ENCODE measurements at regions not wholly inside any gene's neighbourhood (a gene's known extent, or its start where the extent isn't known, plus 50 kb on each side); places are given as distances from the start of the nearest gene placed in this dataset.

DNA sequence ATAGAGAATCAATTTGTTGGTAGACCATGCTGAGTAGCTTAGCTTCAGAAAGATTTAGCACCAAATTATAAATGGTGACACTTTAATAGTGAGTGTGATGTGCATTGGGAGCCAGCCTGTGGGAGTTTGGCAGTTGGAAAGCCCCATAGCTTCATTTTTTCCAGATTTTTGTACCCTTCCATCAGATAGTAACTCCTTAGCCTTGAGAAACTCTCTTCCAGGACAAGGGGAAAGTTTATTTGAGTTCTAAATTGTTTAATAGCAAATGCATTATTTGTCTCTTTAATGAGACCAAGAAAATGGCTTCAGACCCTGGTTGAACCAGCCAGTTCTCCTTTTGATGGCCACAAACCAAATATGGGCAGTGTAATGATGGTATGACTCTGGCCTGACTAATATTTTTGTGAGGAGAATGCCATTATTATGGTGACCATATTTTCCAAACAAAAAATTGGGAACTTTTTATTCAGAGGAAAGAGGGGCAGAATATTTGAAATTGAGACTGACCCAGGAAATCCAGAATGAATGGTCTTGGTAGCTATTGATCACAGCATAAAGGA is 49.8 kb downstream of the PLCE1 start:
- DNase-seq (ENCODE audit: low read depth) = no peak

GRCh38 chr10:94046098-94046497 is 52.4 kb downstream of the PLCE1 start:
- no peak for DNase-seq (ENCODE audit: low read depth)

DNA sequence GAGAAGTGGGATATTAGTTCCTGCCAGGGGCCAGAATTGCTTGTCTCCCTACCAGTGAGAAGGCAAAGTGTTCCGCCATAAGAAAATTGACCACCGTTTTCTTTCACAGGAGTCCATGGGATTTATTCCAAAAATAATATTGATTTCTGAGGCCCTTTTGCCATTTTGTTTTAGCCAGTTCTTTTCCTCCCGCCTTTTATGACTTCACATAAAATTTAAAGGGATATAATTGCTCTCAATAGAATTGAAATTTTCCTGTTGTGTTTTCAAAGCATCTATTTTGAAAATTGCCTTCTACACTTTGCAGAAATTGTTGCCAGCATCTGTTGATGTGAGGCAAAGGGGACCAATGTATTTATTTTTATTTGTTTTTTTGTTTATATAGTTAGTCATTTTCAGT is 53.6 kb downstream of the PLCE1 start:
- DNase-seq (ENCODE audit: low read depth) = no peak

DNA sequence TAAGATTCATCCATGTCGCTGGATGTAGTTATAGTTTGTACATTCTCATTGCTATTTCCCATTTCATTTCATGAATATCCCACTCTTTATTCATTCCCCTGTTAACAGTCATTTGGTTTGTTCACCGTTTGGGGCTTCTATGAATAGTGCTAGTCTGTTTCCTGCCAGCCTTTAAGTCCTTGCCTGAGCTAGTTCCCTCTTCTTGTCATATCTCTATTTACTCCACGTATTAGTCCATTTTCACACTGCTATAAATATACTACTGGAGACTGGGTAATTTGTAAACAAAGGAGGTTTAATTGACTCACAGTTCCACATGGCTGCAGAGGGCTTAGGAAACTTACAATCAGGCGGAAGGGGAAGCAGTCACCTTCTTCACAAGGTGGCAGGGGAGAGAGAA is 56.2 kb downstream of the PLCE1 start:
- no peak for DNase-seq (ENCODE audit: low read depth)

DNA sequence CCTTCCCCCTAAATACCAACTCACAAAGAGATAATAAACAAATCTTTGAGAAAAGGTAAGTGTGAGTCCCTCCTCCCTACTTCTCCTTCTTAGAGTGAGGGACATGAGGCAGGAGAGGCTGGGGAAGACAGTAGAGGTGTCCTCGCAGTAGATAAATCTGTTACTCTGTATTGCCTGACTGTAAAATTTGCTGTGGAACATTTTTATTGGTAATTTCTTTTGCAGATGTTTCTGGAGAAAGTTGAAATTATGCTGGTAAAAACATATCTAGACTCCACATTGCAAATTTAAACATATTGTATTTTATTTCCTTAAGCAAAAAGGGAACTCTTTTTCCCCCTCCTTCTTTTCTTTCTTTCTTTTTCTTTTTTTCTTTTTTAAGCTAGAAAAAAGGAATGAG is 58.5 kb downstream of the PLCE1 start:
- no peak for DNase-seq (ENCODE audit: low read depth)

- DNase-seq (ENCODE audit: low read depth) = no peak
Measured at GRCh38 chr10:94052866-94053791, 59.4 kb downstream of the PLCE1 start.

DNA sequence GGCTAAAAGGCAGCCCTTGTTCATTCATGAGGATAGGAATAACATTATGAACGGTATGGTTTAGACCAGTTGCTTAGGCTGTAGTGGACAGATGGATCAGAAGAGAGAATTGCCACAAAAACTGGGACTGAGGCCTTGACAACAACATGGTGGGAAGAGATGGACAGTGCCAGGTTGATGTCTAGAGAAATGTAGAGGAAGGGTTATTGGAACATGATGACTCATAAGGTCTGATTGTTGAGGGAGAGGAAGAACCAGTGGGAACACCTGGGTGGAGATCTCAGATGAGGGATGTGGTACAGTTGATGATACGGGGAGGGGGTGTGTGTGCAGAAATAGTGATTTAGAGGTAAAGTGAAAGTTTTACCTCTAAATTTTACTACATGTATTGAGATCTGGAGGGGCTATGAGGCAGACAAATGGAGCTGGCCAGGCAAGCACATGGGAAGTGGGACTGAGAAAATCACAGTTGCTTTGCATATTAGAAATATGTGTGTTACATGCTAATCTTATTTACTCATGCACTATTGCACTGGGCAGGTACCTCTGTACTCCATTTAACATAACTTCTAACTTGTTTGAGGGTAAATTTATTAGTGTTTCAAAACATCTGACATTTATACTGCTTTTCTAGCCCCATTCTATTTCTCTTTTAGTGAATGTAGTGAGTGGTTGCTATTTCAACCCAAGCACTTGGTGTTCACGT is 65.6 kb downstream of the PLCE1 start:
- DNase-seq (ENCODE audit: low read depth) = no peak

DNA sequence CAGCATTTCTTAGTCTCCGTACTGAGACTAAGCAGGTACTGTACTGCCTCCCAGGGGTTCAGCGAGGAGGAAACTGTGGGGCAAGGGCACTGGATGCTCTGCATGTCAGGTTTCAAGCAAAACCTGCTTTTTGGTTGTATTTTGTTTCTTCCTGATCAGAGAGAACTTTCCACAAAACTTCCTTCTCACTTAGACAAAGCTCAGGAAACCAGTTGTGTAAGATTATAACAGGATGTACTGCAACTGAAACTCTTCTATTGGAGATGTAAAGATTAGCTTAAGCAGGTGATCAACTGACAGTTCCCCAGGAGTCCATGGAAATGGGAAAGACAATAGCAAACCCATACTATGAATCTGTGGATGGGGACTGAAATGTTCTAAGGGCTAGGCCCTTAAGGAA is 67.3 kb downstream of the PLCE1 start:
- no peak for DNase-seq (ENCODE audit: low read depth)

DNA sequence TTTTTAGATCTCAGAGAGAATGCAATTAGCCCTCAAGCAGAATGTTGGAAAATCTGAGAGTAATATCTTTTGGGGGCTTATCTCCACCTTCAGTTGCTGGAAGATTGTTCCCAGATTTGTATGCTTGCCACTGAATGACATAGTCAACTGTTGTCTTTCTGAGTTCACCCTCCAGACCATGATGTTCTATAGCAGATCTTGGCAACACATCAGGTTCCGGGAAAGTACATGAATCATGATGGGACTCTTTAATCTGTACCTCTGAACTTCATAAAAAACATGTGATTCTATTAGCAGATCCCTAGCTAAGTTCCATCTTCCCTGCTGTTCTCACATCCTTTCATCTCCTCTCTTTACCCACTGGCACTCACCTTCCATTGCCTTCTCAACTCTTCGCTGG is 68.9 kb downstream of the PLCE1 start:
- DNase-seq (ENCODE audit: low read depth) = no peak

- no peak for DNase-seq (ENCODE audit: low read depth)
Measured at GRCh38 chr10:94065362-94065761, 71.6 kb downstream of the PLCE1 start.

GRCh38 chr10:94065787-94066186 is 72.1 kb downstream of the PLCE1 start:
- no peak for DNase-seq (ENCODE audit: low read depth)

- DNase-seq (ENCODE audit: low read depth) = no peak
Measured at GRCh38 chr10:94066411-94066810, 72.7 kb downstream of the PLCE1 start.

DNA sequence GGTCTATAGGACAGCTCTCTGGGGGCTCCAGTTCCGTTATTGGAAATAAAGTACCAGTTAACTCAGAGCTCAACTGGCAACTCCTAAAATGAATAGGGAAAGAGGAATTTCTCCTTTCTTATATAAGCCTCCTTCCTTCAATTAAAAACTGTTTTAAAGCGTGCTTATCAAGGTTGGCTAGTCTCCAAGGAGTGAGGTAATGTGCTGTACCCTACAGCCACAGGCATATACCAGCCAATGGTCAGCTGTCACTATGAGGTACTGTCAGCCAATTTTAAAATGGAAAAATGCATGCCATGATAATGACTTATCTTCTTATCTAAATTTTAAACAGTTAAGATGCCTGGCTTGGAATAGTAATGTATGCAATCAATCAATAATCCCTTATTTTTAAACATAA is 76.2 kb downstream of the PLCE1 start:
- DNase-seq (ENCODE audit: low read depth) = no peak

- DNase-seq (ENCODE audit: low read depth) = no peak
Measured at GRCh38 chr10:94074462-94074861, 80.7 kb downstream of the PLCE1 start.

- no peak for DNase-seq (ENCODE audit: low read depth)
Measured at GRCh38 chr10:94075506-94075905, 81.8 kb downstream of the PLCE1 start.

DNA sequence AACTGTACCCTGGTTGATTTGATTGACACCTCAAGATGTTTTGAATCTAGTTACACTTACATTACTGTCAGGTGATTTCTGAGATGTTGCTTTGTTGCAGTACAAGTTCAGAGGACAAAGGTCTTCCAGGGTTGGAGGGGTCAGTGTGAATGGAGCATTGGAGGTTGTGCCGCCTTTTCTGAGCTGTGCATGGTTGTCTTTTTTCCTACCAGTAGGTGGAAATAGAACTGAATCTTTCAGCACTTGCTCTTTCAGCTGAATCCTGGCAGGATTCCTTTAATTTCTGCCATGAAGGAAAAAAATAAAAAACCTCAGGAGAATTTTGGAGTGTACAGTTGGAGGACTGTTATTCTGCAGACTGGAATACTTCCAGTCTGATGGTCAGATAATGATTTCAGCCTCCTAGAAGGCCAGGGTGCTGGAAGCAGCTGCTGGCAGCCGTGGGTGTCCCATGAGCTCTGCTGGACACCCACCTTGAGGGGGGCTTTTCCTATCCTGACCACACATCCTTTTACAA is 82.7 kb downstream of the PLCE1 start:
- no peak for DNase-seq (ENCODE audit: low read depth)

- DNase-seq (ENCODE audit: low read depth) = no peak
Measured at GRCh38 chr10:94077042-94077441, 83.3 kb downstream of the PLCE1 start.

- no peak for DNase-seq (ENCODE audit: low read depth)
Measured at GRCh38 chr10:94080108-94080507, 86.4 kb downstream of the PLCE1 start.

DNA sequence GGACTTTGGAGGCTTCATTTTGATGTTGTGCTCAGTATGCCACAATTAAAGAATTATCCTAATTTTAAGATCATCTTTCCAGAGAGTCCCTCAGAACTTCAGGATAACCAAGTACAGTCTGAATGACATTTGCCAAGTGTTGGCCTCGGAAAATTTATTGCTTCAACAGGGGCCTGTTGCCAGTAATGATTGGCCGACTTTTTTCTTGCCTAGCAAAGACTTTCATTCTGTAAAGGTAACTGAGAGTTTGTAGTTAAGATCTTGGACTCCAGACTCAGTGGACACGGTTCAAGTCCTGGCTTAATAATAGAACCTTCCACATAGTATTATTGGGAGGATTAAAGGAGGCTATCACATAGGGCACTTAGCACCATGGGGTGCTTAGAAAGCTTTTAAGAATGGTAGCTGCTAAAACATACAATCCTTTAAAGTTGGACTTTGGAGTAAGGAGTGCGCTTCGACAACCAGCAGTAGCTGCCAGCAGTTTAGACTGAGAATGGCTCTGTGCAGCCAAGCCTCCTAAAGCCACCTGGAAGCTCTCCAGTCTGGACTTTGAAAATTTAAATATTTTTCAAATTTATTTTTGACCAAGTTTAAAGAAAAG is 90.0 kb downstream of the PLCE1 start:
- DNase-seq (ENCODE audit: low read depth) = no peak

DNA sequence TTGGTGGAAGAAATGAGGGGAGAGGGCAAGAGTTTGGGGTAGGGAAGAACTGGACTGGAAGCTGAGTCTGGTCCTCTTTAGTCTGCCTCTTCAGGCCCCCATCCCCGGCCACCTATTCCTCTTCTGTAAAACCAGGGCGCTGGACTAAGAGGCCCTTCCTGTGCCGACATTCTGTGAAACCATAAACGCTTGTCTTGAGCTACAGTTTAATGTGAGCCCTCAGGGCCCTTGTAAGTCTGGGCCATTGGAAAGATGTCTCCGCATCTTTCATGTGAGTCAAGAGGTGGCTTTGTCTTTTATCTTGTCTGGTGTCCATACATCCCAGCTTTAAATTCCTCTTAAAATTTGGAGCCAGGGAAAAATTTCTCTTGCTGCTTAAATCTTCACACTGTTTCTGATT is 90.6 kb downstream of the PLCE1 start:
- DNase-seq (ENCODE audit: low read depth) = no peak

GRCh38 chr10:94085288-94085687 is 91.6 kb downstream of the PLCE1 start:
- DNase-seq (ENCODE audit: low read depth) = no peak

DNA sequence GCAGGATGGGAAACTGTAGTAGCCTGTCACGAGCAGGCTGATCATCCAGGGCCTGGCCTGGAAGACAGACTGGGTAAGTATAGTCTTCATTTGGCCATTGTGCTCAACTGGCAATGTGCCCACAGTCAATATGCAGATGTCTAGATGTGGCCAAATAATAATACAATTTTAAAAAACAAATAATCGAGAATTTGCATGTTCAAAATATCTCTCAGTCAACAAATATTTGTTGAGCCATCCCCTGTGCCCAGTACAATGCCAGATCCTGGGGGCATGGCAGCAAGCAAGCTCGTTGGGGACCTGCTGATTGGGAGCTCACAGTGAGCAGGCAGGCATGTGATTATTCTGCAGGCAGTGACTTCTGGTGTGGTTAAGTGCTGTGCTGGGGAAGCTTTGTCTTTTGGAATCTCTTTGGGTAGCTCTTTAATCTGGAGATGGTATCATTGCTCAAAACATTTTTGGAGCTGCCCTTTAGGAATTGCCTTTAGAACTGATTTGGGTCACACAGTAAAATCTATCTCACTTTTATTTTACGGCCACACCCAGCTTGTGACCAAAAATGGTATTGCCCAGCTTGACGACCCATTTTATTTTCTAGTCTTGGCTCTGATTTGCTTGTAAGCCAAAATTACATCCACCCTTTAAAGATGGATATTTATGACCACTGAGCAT is 92.2 kb downstream of the PLCE1 start:
- DNase-seq (ENCODE audit: low read depth) = no peak

Measured in stimulated activated CD8-positive, alpha-beta memory T cell treated with anti-CD3 and anti-CD28 coated beads, Interleukin-15, amount 100 ng/mL, for 24 hours (primary cell).